T47D (cell line): ENCODE measurements at regions not wholly inside any gene's neighbourhood (a gene's known extent, or its start where the extent isn't known, plus 50 kb on each side); places are given as distances from the start of the nearest gene placed in this dataset.
"Not testable (repeated sequence)": the region's sequence is repeated elsewhere in the genome, so short reads cannot be mapped to it uniquely, and the experiment has no call there.

Experiments used
- DNase-seq, 2 experiments: peaks; one replicate each; pipeline versions ENCODE4 v3.0.0 to v3.0.0-alpha.2; 2011 to 2012; ENCODE audit warnings: low read depth in 1 of 2, low spot score in 1 of 2
- JUND ChIP-seq: IDR thresholded peaks from 2 replicates; pipeline ENCODE4 v1.6.1; 2012; ENCODE audit warnings: low read depth
- in situ Hi-C: cut with HindIII; loops from 2 replicates; pipeline ENCODE4 v1.10.0; 2016; ENCODE audit warnings: low sequenced_read_pairs, low pct_unique_long_range_greater_than_20kb

GRCh38 chr7:125927556-125927955, 997.9 kb upstream of the POT1 start:
- no peak for DNase-seq
- in situ Hi-C loops: no loop called here
- TF ChIP-seq JUND: no peak

GRCh38 chr7:125926621-125927020, 997.0 kb upstream of the POT1 start:
- no peak for DNase-seq
- in situ Hi-C loops: no loop called here
- no peak for TF ChIP-seq JUND

- in situ Hi-C loops: no loop called here
- no peak for DNase-seq
- no peak for TF ChIP-seq JUND
These were observed 994.4 kb upstream of the POT1 start for GRCh38 chr7:125924037-125924436.

- in situ Hi-C loops, DNase-seq: not testable (repeated sequence)
These were observed 985.8 kb upstream of the POT1 start for GRCh38 chr7:125915381-125915948.

GRCh38 chr7:125908711-125909110, 979.1 kb upstream of the POT1 start:
- no peak for DNase-seq
- TF ChIP-seq JUND: no peak
- in situ Hi-C loops: no loop called here

- DNase-seq: no peak
- TF ChIP-seq JUND: no peak
- in situ Hi-C loops: no loop called here
These were observed 970.0 kb upstream of the POT1 start for GRCh38 chr7:125899577-125899976.

- in situ Hi-C loops: no loop called here
- DNase-seq: no peak
- TF ChIP-seq JUND: no peak
These were observed 962.8 kb upstream of the POT1 start for GRCh38 chr7:125892434-125892833.

GRCh38 chr7:125878988-125879387, 949.4 kb upstream of the POT1 start:
- TF ChIP-seq JUND: no peak
- in situ Hi-C loops: no loop called here
- DNase-seq: no peak

GRCh38 chr7:125878235-125878956, 948.8 kb upstream of the POT1 start:
- no peak for DNase-seq
- TF ChIP-seq JUND: no peak
- in situ Hi-C loops: no loop called here

- TF ChIP-seq JUND: no peak
- in situ Hi-C loops: no loop called here
- no peak for DNase-seq
These were observed 947.6 kb upstream of the POT1 start for GRCh38 chr7:125877246-125877645.

- no peak for DNase-seq
- in situ Hi-C loops: no loop called here
- no peak for TF ChIP-seq JUND
These were observed 946.8 kb upstream of the POT1 start for GRCh38 chr7:125876431-125876830.

- no peak for TF ChIP-seq JUND
- in situ Hi-C loops: no loop called here
- no peak for DNase-seq
These were observed 941.8 kb upstream of the POT1 start for GRCh38 chr7:125871431-125871830.

- no peak for DNase-seq
- in situ Hi-C loops: no loop called here
- no peak for TF ChIP-seq JUND
These were observed 928.0 kb upstream of the POT1 start for GRCh38 chr7:125857606-125858005.

- DNase-seq: no peak
- in situ Hi-C loops: no loop called here
- TF ChIP-seq JUND: no peak
These were observed 918.5 kb upstream of the POT1 start for GRCh38 chr7:125848157-125848556.
